T-helper 2 cell treated with Interferon-gamma antibody and Interleukin-4, amounts not matched to agents 5 μg/mL and 100 μg/mL, for 36 hours (primary cell): ENCODE measurements at regions not wholly inside any gene's neighbourhood (a gene's known extent, or its start where the extent isn't known, plus 50 kb on each side); places are given as distances from the start of the nearest gene placed in this dataset.
"Not testable (repeated sequence)": the region's sequence is repeated elsewhere in the genome, so short reads cannot be mapped to it uniquely, and the experiment has no call there.

Source experiments
- DNase-seq: peaks from one replicate; pipeline ENCODE4 v3.0.0; 2021; ENCODE audit warnings: low spot score
- H3K27ac Mint-ChIP-seq: one replicate; pipeline ENCODE4 v1.8.0; 2021; ENCODE audit warnings: mild to moderate bottlenecking, mixed read lengths
- H3K27me3 Mint-ChIP-seq: one replicate; pipeline ENCODE4 v1.8.0; 2021; ENCODE audit warnings: low read depth, mixed read lengths
- H3K36me3 Mint-ChIP-seq: one replicate; pipeline ENCODE4 v1.8.0; 2021; ENCODE audit warnings: low read depth, mixed read lengths
- H3K4me1 Mint-ChIP-seq: one replicate; pipeline ENCODE4 v1.8.0; 2021; ENCODE audit warnings: low read depth, mixed read lengths
- H3K4me3 Mint-ChIP-seq: one replicate; pipeline ENCODE4 v1.8.0; 2022; ENCODE audit warnings: mild to moderate bottlenecking, moderate library complexity, mixed read lengths
- H3K9me3 Mint-ChIP-seq: one replicate; pipeline ENCODE4 v1.8.0; 2021; ENCODE audit warnings: mixed read lengths

DNA sequence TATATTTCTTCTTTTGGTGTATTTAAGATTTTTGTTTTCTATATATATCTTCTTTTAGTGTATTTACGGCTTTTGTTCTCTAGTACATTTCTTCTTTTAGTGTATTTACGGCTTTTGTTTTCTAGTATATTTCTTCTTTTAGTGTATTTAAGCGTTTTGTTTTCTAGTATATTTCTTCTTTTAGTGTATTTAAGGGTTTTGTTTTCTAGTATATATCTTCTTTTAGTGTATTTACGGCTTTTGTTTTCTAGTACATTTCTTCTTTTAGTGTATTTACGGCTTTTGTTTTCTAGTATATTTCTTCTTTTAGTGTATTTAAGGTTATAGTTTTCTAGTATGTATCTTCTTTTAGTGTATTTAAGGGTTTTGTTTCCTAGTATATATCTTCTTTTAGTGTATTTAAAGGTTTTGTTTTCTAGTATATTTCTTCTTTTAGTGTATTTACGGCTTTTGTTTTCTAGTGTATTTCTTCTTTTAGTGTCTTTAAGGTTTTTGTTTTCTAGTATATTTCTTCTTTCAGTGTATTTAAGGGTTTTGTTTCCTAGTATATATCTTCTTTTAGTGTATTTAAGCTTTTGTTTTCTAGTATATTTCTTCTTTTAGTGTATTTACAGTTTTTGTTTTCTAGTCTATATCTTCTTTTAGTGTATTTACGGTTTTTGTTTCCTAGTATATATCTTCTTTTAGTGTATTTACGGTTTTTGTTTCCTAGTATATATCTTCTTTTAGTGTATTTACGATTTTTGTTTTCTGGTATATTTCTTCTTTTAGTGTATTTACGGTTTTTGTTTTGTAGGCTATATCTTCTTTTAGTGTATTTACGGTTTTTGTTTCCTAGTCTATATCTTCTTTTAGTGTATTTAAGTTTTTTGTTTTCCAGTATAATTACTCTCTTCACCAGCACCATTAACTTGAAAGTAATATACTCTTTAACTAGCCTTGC lies 249.4 kb downstream of the SHOX start:
- H3K4me1 Mint-ChIP-seq, H3K4me3 Mint-ChIP-seq, DNase-seq, H3K36me3 Mint-ChIP-seq, H3K27me3 Mint-ChIP-seq, H3K27ac Mint-ChIP-seq: not testable (repeated sequence)
- peaks cover 30% of the 10 kb centered on the region for H3K9me3 Mint-ChIP-seq

DNA sequence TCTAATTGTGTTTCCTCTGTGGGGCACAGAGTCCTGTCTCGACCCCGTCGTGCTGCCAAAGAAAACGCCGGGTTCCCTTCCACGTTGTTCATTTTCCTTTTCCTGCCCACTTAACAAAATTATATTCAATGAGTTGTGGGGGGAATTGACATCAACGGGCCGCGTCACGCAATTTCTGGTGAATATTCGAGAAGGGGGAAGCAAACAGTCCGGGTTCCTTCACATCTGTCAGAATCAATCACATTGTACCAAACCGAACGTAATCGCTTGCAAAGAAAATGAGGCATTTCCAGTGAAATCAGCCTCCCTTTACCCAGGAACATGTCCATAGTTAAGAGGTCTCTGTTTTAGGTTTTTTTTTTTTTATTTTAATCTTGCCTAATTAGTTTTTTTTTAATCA lies 243.5 kb downstream of the SHOX start:
- H3K36me3 Mint-ChIP-seq = no peaks in the 10 kb centered on the region
- H3K4me3 Mint-ChIP-seq = no peak overlapping the region
- no peaks in the 10 kb centered on the region for H3K4me1 Mint-ChIP-seq
- H3K27me3 Mint-ChIP-seq = no peaks in the 10 kb centered on the region
- no peak overlapping the region for H3K27ac Mint-ChIP-seq
- peaks cover 18% of the 10 kb centered on the region for H3K9me3 Mint-ChIP-seq
- no peak for DNase-seq

GRCh38 chrX:873016-873415 lies 242.4 kb downstream of the SHOX start:
- Mint-ChIP-seq H3K4me1 (no peaks in the 10 kb centered on the region), H3K4me3 (no peak overlapping the region), H3K27ac (no peak overlapping the region), H3K36me3 (no peaks in the 10 kb centered on the region), H3K27me3 (no peaks in the 10 kb centered on the region), H3K9me3 (peaks cover 18% of the 10 kb centered on the region)
- DNase-seq = no peak

GRCh38 chrX:872090-872489 lies 241.5 kb downstream of the SHOX start:
- H3K4me3 Mint-ChIP-seq = no peak overlapping the region
- no peak for DNase-seq
- no peak overlapping the region for H3K27ac Mint-ChIP-seq
- H3K4me1 Mint-ChIP-seq = no peaks in the 10 kb centered on the region
- H3K36me3 Mint-ChIP-seq = no peaks in the 10 kb centered on the region
- H3K9me3 Mint-ChIP-seq = peaks cover 13% of the 10 kb centered on the region
- no peaks in the 10 kb centered on the region for H3K27me3 Mint-ChIP-seq

DNA sequence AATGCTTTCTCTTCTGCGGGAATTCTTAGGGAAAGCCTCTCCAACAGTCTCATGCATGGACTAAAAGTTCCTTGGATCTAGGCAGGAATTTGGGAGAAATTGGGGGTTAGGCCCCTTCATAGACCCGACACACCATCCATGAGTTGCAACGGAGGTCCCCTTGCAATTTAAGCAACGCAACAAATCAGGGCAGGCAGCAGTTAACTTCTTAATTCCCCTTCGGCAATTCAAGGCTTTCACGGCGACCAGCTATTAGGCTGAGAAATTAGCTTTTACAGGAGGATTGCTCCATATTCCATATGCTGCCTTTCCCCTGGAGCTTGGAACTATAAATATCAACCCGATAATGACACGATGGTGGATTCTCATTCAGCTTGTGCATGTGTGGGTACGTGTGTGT lies 241.0 kb downstream of the SHOX start:
- Mint-ChIP-seq H3K9me3 (peaks cover 13% of the 10 kb centered on the region), H3K27ac (no peak overlapping the region), H3K4me1 (no peaks in the 10 kb centered on the region)

DNA sequence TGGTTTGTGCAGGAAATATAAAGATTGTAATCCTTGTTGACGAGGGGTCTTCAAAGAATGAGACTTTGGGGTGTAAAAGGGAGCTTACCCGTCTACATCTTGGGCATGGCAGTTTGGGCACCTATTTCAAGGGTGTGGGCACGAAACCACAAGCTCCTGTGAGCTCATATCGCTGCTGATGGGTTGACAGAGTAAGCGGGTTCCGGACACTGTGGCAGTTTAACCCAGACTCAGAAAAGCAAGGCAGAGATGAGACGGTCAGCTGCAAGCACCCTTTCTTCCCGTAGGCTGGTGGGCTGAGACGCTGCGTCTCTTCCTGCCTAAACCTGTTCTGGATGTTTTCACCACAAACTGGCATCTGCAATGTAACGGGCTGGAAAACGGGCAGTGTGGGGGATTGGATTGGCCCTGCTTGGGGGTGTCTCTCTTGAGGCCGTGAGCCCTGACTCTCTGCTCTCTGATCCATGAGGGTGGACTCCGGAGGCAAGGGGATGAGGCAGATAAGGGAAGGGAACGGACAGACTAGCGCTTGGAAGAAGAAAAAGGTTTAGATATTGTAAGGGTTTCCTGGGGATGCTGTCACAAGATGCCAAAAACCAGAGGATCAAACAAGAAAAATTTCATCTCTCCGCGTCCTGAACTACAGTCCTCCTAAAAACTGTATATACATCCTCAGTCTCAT lies 237.5 kb downstream of the SHOX start:
- DNase-seq = no peak
- Mint-ChIP-seq H3K27me3 (no peaks in the 10 kb centered on the region), H3K27ac (no peak overlapping the region), H3K36me3 (no peaks in the 10 kb centered on the region), H3K4me3 (no peak overlapping the region), H3K9me3 (peaks cover 13% of the 10 kb centered on the region), H3K4me1 (no peaks in the 10 kb centered on the region)

More for the DNA sequence above, 241.0 kb downstream of the SHOX start:
- Mint-ChIP-seq H3K4me3 (no peak overlapping the region), H3K27me3 (no peaks in the 10 kb centered on the region), H3K36me3 (no peaks in the 10 kb centered on the region)
- no peak for DNase-seq

GRCh38 chrX:867502-867901 lies 236.9 kb downstream of the SHOX start:
- no peak for DNase-seq
- H3K27me3 Mint-ChIP-seq = no peaks in the 10 kb centered on the region
- no peaks in the 10 kb centered on the region for H3K36me3 Mint-ChIP-seq
- H3K4me3 Mint-ChIP-seq = no peak overlapping the region
- H3K4me1 Mint-ChIP-seq = no peaks in the 10 kb centered on the region
- no peak overlapping the region for H3K27ac Mint-ChIP-seq
- peaks cover 13% of the 10 kb centered on the region for H3K9me3 Mint-ChIP-seq

GRCh38 chrX:866441-866990 lies 235.9 kb downstream of the SHOX start:
- Mint-ChIP-seq H3K27me3 (no peaks in the 10 kb centered on the region), H3K9me3 (peaks cover 4% of the 10 kb centered on the region), H3K4me1 (no peaks in the 10 kb centered on the region), H3K4me3 (no peak overlapping the region), H3K36me3 (no peaks in the 10 kb centered on the region), H3K27ac (no peak overlapping the region)
- DNase-seq = no peak

- DNase-seq = no peak
- Mint-ChIP-seq H3K4me3 (no peak overlapping the region), H3K27ac (no peak overlapping the region), H3K36me3 (no peaks in the 10 kb centered on the region), H3K4me1 (no peaks in the 10 kb centered on the region), H3K9me3 (no peaks in the 10 kb centered on the region), H3K27me3 (no peaks in the 10 kb centered on the region)
Observed at GRCh38 chrX:865422-865821, 234.8 kb downstream of the SHOX start.

DNA sequence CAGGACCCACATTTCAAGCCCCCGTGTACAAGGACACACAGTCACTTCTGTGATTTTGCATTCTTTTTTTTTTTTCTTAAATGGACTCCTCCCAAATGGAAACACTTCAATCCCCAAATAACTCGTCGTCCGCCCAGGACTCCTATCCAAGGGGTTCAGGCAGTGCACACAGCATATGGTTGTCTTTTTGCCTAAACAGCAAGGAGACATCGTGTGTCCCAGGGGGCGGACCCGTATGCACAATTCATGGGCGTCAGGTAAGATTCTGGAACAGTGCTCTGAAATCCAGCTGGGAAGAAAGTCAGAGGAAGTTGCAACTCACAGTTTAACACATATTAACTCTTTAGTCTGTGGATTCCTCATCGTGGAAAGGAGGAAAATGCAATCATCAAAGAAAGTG lies 231.3 kb downstream of the SHOX start:
- Mint-ChIP-seq H3K4me3 (no peak overlapping the region), H3K27me3 (no peaks in the 10 kb centered on the region), H3K36me3 (no peaks in the 10 kb centered on the region), H3K9me3 (peaks cover 9% of the 10 kb centered on the region), H3K4me1 (no peaks in the 10 kb centered on the region), H3K27ac (no peak overlapping the region)
- no peak for DNase-seq

DNA sequence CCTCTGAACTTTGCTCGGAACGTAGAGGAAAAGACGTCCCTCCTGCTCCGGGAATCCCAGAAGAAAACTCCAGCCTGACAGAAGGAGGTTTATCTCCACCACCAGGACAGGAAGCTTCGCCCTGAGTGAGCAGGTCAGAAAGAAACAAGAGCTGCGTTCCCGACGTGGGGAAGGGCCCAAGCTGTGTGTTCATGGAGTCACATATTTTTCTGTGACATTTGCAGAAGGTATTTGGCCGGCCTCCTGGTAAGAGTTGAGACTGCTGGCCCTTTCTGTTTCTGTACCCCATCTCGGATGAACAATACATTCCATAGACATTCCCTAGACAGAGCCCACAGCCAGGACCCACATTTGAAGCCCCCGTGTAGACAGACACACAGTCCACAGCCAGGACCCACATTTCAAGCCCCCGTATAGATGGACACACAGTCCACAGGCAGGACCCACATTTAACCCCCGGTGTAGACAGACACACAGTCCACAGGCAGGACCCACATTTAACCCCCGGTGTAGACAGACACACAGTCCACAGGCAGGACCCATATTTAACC lies 230.8 kb downstream of the SHOX start:
- no peak overlapping the region for H3K27ac Mint-ChIP-seq
- no peak overlapping the region for H3K4me3 Mint-ChIP-seq
- no peaks in the 10 kb centered on the region for H3K4me1 Mint-ChIP-seq
- H3K27me3 Mint-ChIP-seq = no peaks in the 10 kb centered on the region
- DNase-seq = no peak
- peaks cover 9% of the 10 kb centered on the region for H3K9me3 Mint-ChIP-seq
- H3K36me3 Mint-ChIP-seq = no peaks in the 10 kb centered on the region

DNA sequence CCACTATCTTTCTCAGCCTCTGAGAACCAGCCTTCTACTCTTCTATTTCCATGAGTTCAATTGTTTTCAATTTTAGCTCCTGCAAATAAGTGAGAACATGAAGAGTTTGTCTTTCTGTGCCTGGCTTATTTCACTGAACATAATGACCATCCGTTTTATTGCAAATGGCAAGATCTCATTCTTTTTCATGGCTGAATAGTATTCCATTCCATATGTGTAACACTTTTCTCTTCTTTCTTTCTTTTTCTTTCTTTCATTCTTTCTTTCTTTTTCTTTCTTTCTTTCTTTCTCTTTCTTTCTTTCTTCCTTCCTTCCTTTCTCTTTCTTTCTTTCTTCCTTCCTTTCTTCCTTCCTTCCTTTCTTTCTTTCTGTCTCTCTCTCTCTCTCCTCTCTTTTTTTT lies 228.7 kb downstream of the SHOX start:
- DNase-seq = no peak
- H3K9me3 Mint-ChIP-seq = peaks cover 13% of the 10 kb centered on the region
- H3K27me3 Mint-ChIP-seq = no peaks in the 10 kb centered on the region
- H3K36me3 Mint-ChIP-seq = no peaks in the 10 kb centered on the region
- no peaks in the 10 kb centered on the region for H3K4me1 Mint-ChIP-seq
- H3K4me3 Mint-ChIP-seq = no peak overlapping the region
- H3K27ac Mint-ChIP-seq = no peak overlapping the region

- no peak overlapping the region for H3K4me3 Mint-ChIP-seq
- no peaks in the 10 kb centered on the region for H3K27me3 Mint-ChIP-seq
- no peak overlapping the region for H3K27ac Mint-ChIP-seq
- H3K4me1 Mint-ChIP-seq = no peaks in the 10 kb centered on the region
- no peaks in the 10 kb centered on the region for H3K36me3 Mint-ChIP-seq
- no peak for DNase-seq
- peaks cover 13% of the 10 kb centered on the region for H3K9me3 Mint-ChIP-seq
Observed at GRCh38 chrX:858542-859078, 228.0 kb downstream of the SHOX start.

DNA sequence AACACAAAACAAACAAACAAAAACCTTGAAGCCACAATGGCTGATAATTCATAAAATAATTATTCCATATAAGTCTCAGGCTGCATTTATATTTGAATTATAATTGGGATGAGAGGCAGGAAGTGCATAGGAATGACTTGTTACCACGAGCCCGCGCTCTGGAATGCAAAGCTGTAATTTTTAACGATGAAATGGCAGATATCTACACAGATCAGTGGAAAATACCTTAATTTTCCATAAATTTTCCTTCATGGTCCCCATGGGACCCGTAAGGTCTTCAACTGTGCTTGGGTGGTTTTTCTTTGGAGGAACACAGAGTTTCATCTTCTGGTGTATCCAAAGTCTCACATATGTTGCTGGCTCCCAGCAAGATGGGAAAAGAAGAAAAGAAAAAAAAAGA lies 226.8 kb downstream of the SHOX start:
- H3K27ac Mint-ChIP-seq = no peak overlapping the region
- peaks cover 13% of the 10 kb centered on the region for H3K9me3 Mint-ChIP-seq
- H3K4me3 Mint-ChIP-seq = no peak overlapping the region
- DNase-seq = no peak
- H3K27me3 Mint-ChIP-seq = no peaks in the 10 kb centered on the region
- H3K36me3 Mint-ChIP-seq = no peaks in the 10 kb centered on the region
- no peaks in the 10 kb centered on the region for H3K4me1 Mint-ChIP-seq
